Stomach (tissue), 4 donors: ENCODE measurements at regions not wholly inside any gene's neighbourhood (a gene's known extent, or its start where the extent isn't known, plus 50 kb on each side); places are given as distances from the start of the nearest gene placed in this dataset.

ENCODE experiments used
- POLR2A ChIP-seq, 4 donors: fragments of 450-650 bp; IDR thresholded peaks; one replicate each; pipeline ENCODE4 v1.6.1; 2016; ENCODE audit warnings: antibody characterized with exemption in 4 of 4, control low read depth in 2 of 4, mild to moderate bottlenecking in 1 of 4, moderate library complexity in 1 of 4
- POLR2AphosphoS5 ChIP-seq, 3 donors: sonication (generic); formaldehyde crosslinking; IDR thresholded peaks; one replicate each; pipeline ENCODE4 v1.6.1; 2016; ENCODE audit warnings: antibody characterized with exemption in 3 of 3
- TF ChIP-seq, protein P1 (sequence below), 7 experiments: fragments of 450-650 bp in 4 of 7; fragments of 200-600 bp in 3 of 7; sonication (generic) in 3 of 7; IDR thresholded peaks; one replicate each; pipeline ENCODE4 v1.5.1; 2016 to 2019; ENCODE audit warnings: antibody characterized with exemption in 7 of 7, control low read depth in 2 of 7, mild to moderate bottlenecking in 1 of 7

DNA sequence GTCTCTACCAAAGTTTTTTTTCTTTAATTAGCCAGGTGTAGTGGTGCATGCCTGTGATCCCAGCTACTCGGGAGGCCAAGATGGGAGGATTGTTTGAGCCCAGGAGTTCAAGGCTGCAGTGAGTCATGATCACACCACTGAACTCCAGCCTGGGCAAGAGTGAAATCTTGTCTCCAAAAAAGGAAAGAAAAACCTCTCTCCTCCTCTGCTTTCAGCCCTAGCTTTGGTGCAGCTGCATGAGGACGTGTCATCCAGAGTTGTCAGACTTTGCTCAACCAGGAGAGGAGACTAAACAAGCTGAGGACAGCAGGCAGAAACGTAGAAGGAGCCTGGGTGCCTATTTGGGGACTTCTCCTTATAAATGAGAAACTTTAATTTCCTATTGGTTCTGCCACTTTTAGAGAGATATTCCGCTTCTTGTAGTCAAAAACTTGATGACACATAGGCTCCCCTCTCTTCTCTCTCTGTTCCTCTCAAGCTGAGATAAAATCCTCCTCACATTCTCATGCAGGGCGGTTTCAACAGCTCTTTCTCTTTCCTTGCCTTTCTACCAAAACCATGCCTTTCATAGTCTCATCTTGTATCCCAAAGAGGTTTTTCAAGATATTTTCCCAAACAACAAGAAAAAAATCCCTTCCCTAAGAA lies 205.4 kb downstream of the ARHGAP12 start:
- TF ChIP-seq, protein P1, sequence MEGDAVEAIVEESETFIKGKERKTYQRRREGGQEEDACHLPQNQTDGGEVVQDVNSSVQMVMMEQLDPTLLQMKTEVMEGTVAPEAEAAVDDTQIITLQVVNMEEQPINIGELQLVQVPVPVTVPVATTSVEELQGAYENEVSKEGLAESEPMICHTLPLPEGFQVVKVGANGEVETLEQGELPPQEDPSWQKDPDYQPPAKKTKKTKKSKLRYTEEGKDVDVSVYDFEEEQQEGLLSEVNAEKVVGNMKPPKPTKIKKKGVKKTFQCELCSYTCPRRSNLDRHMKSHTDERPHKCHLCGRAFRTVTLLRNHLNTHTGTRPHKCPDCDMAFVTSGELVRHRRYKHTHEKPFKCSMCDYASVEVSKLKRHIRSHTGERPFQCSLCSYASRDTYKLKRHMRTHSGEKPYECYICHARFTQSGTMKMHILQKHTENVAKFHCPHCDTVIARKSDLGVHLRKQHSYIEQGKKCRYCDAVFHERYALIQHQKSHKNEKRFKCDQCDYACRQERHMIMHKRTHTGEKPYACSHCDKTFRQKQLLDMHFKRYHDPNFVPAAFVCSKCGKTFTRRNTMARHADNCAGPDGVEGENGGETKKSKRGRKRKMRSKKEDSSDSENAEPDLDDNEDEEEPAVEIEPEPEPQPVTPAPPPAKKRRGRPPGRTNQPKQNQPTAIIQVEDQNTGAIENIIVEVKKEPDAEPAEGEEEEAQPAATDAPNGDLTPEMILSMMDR (IDR thresholded peaks at IDR 0.05): no peak
- no peak for TF ChIP-seq POLR2AphosphoS5 (IDR thresholded peaks at IDR 0.05)
- no peak for TF ChIP-seq POLR2A (IDR thresholded peaks at IDR 0.05)
